NCI-H2196 (cell line): ENCODE measurements at regions not wholly inside any gene's neighbourhood (a gene's known extent, or its start where the extent isn't known, plus 50 kb on each side); places are given as distances from the start of the nearest gene placed in this dataset.
"Not testable (repeated sequence)": the region's sequence is repeated elsewhere in the genome, so short reads cannot be mapped to it uniquely, and the experiment has no call there.

Source experiments
- DNase-seq: peaks from one replicate; lab custom pipeline; 2025; ENCODE audit not compliant: unreplicated experiment; lab: John Stamatoyannopoulos, UW

DNA sequence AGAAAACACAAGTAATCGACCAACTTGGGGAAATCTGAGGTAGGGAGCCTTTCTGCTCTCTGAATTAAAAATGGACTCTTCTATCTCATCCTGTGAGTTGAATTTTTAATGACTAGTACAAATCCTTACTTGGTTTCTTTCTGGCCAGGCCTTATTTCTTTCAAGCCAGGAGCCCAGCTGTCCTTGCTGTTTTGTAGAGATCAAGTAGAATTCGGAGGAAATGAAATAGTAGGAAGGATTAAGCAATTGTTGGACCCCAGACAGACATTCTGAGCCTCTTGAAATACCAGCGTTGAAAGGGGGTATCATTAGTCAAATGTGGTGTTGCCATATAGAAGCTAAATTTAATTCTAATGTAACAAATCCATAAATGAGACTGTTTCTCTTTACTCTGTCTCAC lies 53.7 kb upstream of the SMIM15 start:
- no peak for DNase-seq

DNA sequence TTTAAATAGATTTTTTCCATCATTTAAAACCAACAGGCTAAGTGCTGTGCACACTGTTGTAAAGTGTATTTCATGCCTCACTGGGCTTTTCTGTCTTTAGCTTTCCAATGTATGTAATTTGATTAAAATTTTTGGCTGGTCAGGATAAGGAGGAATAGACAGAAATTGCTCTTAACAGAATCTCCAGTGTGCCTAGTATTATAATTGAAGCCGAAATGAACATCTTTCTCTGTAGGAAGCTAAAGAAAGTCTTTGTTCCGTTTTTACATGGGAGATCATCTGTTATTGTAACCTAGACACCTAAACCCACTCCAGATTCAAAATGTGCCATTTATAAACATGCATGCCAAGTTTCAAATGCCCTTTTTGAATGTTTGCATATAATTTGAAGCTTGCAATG lies 54.5 kb upstream of the SMIM15 start:
- DNase-seq, result no peak

DNA sequence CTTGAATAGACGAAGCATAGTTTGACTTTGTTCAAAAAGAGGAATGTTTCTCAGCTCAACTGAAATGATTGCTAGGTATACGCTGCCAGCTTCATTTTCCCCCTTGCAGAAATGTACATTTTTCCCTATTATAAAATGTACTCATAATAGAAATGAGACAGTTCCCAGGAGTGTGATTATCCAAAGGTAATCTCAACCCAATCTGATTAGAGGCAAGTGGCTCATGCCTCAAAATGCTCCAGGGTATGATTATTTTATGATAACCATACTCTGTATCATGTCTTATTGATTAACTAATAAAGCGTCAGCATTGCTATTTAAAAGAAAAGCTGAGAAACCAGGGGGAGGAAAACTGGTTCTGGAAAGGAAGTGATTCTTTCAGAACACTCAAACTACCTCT lies 54.9 kb upstream of the SMIM15 start:
- DNase-seq, result no peak

DNA sequence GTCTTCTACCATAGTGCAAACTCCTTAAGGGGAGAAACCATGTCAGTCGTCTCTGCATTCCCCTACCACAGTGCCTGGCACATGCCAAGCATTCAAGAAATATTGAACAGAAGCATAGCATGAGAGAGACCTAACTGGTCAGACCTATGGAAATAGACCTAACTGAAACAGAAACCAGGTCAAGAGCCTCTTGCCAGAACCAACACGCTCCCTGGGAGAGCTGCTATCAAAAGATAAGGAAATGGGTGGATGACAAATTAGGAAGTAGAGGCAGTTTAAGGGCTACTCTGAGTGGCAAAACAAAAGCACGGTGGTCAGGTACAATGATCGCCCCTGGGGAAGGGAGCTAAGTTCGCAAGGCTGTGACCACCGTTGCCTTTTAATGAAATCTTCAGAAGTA lies 66.0 kb upstream of the SMIM15 start:
- DNase-seq, result no peak

DNA sequence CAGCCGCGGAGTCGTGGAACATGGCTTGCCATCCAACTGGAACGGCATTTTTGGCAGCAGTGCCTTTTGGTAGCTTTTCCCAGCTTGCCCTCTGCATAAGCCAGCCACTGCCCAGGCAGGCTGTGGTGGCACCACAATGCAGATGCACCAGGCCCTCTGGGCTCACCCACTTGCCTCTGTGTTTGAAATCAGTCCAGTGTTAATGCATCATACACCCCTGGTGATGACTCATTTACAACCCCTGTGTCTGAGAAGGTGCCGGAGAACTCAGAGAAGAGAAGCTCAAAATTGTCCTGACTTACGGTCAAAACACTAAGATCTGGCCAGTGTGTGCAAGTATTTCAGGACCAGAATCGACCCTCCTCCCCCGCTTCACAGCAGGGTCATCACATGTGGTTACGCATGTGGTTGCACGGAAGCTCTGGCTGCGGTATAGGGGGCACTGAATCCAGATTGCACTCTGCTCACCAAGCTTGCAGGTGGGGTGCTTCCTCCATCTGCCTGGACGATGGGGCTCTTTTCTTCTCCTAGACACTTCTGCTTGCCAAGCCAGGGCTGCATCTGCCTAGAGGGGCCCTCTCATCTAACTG lies 66.5 kb upstream of the SMIM15 start:
- no peak for DNase-seq

DNA sequence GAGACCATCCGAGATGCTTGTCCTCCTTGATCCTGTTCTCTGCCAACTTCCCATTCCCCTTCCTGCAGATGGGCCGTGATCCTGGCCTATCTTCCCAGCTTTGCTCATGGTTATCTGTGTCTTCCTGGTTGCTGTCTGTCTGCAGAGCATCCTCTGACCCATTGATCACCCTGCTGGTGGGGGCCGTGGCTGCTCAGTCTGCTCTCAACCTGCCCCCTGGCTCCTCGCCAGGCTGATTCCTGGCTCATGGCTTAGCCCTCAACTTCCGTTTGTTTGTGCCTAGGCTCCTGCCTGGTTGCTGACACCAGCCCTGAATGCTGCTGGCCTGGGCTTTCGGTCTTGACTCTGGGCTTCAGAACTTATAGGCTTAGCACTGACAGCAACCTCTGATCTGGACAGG lies 67.1 kb upstream of the SMIM15 start:
- DNase-seq, result no peak

DNA sequence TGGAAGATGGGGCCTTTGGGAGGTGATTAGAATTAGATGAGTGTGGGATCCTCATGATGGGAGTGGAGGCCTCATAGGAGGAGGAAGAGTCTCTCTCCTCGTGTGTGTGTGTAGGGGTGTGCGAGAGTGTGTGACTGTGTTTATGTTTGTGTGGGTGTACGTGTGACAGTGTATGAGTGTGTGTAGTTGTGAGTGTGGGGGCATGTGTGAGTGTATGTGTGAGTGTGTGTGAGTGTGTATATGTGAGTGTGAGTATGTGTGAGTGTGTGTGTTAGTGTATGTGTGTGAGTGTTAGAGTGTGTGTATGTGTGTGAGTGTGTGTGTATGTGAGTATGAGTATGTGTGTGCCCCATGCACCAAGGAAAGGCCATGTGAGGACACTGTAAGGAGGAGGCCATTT lies 68.2 kb upstream of the SMIM15 start:
- DNase-seq, result no peak

DNA sequence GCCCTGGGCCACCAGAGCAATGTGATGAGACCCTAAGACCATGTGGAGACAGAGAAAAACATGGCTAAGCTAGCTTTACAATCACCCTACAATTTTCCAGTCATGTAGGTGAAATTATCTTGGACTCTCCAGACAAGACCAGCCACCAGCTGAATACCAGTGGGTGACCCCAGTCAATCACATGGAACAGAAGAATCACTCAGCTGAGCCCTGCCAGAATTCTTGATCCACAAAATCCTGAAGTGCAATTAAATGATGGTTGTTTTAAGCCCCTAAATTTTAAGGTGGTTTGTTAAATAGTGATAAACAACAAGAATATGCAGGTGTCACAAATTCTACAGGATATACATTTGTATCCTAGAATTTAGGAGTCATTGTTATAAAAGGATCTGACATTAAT lies 69.5 kb upstream of the SMIM15 start:
- no peak for DNase-seq

DNA sequence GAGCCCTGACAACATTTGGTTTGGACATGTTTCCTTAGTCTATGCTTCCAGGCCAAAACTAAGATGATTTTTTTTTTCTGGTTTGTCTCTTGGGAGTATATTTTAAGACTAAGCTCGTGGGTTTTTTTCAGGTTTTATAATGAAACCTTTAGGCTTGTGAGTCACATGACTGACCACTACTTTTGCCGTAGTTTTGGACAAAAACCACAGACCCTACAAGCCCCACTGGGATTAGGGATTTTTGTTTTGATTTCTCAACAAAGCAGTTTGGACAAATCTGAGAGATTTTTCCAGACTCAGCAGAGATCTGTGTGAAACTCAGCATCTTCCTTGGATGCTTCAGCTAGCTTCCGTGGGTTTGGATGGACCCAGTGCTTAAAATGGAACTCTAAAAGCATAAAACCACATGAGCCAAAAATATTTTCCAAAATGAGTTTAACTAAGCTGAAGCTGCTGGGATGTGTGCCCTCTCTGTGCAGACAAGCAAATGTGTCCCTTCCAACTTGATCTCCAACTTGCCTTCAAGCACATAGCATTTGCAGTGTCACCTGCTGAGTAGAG lies 70.3 kb upstream of the SMIM15 start:
- no peak for DNase-seq

DNA sequence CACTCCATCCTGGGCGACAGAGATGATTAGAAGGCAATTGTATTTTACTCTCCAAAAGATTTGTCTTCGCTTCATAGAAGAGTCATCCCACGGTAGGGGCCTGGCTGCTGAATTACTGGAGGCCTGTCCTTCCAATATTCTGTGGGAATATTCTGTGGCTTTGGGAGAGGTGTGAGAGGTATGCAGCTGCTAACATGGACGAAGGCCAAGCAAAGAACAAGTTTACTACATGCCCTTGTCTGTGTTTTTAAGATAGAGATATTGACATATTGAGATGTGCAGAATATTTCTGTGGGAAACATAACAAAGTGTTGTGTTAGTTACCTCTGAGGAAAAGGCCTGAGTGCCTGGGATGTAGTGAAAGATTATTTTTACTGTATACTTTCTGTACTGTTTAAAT lies 71.8 kb upstream of the SMIM15 start:
- DNase-seq, result no peak

DNA sequence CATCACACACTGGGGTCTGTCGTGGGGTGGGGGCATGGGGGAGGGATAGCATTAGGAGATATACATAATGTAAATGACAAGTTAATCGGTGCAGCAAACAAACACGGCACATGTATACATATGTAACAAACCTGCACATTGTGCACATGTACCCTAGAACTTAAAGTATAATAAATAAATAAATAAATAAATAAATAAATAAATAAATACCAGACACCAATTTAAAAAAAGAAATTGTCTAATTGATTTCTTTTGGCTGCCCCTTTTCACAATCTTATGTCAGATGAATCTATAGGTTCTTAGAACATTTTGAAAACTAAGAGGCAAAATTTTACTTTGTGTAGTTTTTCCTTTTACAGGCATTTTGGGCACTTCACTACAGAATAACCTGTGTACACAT lies 74.4 kb upstream of the SMIM15 start:
- not testable (repeated sequence) for DNase-seq

DNA sequence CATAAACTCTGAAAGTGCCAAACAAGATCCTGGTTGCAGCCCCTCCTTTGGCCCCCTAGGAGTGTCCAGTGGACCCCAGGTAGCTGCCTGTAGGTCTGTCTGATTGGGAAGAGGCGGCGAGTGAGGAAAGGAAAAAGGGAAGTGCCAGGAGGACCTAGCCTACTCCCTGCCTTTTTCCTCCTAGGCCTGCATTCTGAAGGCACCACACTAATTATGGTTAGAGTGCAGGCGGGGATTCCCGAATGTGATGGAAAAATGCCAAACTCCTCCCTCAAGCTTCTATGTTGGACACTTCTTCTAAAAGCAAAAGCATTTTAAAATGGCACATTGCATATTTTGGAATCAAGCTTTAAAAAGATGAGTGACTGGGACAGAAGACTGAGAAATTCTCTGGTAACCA lies 83.2 kb upstream of the SMIM15 start:
- DNase-seq, result peak; percentile 11

DNA sequence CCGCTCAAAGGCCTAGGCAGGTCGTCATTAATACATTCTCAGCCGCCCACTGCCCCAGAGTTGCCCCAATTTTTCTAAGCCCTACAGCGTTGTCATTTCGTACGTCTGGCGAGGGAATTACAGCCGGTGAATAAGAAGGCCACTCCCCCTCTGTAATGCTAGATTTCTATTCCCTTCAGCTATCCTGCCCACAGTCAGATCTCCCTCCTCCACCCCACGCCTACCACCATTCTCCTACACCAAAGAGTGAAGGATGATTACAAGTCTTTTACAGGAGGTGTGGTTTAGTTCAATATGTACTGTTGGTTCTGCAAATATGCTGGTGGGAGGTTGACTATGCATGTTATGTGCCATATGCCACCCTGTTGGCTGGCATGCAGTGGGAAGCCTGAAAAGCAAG lies 83.7 kb upstream of the SMIM15 start:
- DNase-seq, result no peak

DNA sequence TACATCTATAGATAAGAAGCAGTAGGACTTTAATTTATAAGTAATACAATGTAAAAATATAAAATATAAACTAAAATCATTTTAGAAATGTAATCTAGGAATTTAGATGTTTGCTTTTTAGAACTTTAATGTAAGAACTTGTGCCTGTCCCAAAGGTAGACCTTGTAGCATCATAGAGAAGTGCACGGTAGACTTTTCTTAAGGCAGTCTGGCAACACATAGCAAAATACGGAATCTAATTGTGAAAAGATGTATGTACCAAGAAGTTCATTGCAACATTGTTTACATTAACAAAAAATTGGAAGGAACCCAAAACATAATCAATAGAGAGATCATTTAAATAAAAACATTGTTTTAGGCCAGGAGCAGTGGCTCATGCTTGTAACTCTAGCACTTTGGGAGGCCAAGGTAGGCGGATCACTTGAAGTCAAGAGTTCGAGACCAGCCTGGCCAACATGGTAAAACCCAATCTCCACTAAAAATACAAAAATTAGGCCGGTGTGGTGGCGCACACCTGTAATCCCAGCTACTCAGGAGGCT lies 84.6 kb upstream of the SMIM15 start:
- DNase-seq, result no peak

DNA sequence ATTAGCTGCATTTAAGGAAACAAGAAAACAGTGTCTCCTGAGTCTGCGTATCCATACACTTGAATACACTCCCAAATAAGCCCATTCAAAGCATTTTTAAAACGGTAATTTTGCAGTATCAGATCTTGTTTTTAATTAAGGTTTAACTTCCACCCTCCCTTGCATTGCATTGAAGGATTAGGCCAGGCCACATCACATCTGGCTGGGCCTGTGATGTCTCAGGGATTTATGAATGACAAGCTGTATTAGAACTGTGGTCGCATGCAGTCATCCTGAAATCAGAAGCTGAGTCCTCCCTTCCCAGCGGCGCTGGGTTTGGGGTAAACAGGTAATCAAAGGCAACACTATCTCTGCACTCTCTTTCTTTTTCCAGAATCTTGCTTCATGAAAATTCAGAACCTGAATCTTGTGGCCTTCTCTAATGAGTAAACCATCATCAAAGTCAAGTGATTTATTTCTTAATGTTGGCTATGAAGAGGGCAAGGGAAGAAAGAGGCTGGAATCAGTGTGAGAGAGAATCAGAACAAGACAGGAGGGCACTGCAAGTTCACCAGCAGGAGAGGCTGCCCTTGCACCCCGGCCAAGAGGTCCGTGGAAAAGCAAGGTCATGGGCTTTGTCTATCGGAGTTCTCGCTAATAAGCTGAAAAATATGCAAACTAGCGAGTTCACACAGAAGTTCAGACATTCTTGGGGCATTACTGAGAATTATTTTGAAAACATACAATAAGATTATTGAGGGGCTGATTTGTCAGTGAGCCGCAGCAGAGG lies 80.0 kb upstream of the ZSWIM6 start:
- DNase-seq, result no peak

DNA sequence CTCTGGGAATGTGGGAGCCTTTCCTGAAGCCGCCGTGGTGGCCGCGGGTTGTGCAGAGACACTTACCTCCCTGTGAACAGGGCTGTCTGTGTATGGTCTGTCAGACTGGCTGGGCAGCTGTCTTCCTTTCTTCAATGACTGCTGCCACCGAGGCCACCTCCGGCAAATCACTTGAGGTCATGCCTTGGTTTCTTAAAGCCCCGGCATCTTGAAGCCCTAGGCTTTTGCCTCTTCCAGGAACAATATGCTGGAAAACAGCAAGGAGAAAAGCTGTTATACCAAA lies 79.5 kb upstream of the ZSWIM6 start:
- no peak for DNase-seq

DNA sequence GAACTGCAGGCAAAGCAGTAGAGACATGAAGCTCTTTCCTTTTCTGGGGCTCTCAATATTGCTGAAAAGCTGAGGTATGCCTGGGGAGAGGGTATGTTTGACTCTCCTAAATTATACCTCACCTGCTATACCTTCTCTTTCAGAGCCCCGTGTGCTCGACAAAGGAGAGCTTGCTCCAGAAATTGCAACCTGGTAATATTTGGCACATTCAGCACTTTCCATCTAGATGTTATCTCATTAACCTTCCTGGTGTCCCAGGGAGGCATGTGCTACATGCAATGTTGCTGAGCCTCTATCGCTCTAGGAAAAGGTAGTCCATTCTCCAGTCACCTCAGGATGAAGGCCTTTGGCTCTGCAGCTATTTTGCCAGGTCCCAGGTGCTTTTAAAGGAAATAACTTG lies 78.5 kb upstream of the ZSWIM6 start:
- no peak for DNase-seq

DNA sequence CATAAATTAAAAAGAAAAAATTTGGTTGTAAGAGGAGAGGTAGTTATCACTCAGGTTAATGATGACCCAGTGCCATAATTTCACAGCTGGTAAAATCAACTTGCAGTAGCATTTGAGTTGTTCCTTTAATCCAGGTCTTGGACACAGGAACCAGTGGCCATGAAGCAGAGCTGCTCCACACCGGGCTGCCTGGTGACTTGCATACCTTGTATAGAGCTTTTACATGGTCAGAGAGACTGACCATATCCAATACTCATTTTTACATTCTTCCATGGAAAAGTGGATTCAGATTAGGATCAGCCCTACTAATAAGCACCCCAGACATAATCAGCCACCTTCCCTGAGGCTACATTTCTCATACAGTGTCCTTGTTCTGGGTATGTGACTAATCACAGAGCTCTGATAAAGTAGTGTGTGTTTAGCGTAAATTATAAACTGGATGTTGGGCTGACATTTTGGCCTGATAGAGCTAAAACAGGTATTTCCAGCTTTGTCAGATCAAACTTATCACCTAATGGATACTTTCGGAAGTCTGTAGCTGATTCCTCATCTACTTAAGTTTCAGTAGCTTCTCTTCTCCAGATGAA lies 77.0 kb upstream of the ZSWIM6 start:
- no peak for DNase-seq

DNA sequence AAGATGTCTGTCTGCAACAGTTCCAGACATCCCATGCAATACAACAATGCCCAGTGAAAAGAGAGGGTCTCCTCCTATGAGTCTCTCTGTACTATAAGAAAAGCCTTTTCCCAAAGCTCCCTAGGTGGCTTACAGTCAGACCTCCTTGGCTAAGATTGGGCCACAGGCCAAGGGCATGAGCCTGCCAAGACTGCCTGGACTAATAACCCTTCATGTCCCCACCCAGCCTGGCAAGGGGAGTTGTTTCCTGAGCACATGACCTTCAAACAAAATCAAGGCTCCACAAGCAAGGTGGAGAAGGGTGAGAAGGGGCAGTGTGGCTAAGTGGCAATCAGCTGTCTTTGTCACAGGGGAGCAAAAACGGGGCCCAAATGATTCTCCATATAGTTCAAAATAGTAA lies 75.6 kb upstream of the ZSWIM6 start:
- DNase-seq, result no peak

DNA sequence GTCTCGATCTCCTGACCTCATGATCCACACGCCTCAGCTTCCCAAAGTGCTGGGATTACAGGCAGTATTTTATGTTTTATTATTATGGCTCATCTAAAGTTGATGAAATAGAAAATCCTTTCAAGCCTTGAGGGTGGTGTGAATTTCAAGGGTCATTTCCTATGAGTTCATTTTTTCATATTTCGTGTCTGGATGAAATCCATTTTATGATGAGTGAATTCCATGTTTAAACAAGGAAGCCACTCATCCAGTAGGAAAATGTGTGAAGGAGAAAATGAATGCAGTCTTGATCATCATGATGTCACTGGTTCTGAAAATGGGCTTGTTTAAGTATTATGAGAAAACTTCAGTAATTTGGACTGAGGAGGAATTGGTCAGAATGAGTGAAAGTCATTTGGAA lies 74.6 kb upstream of the ZSWIM6 start:
- no peak for DNase-seq

DNA sequence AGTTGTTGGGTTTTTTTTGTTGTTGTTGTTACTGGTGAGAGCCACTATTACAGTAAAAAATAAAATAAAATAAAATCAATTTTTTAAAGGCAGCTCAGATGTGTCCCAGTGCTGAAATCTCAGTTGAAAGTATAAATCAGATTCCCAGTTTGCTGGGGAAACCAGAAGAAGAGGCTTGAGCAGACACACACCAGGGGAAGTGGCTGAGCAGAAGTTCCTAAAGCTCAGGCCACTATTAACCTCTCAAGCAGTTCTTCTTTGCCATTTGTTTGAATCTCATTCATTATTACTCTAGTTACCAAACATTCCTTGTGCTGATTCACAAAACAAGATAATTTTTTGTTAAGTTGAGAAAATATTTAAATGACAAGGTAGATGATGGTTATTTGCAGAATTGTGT lies 70.9 kb upstream of the ZSWIM6 start:
- no peak for DNase-seq

DNA sequence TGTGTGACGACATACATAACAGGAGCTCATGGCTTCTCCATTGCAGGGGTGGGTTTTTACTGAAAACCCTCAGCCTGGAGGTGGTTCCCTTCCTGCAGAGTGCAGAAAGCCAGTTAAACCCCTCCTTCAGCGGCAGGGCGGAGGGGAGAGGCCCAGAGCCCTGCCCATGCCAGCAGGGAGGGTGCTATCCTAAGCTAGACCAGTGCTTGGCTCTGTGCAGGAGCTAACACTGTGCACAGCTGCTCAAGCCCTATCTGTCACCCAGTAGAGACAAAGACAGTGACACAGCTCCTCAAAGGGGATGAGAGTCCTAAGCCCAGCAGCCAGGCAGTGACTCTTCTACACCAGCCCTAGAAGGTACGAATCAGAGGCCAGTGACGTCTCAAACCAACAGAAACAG lies 70.0 kb upstream of the ZSWIM6 start:
- DNase-seq, result no peak
